Lung microvascular endothelial cell (primary cell): ENCODE measurements at regions not wholly inside any gene's neighbourhood (a gene's known extent, or its start where the extent isn't known, plus 50 kb on each side); places are given as distances from the start of the nearest gene placed in this dataset.
"Not testable (repeated sequence)": the region's sequence is repeated elsewhere in the genome, so short reads cannot be mapped to it uniquely, and the experiment has no call there.

ENCODE experiments used
- DNase-seq, 2 donors: peaks; one replicate each; pipeline versions ENCODE4 v3.0.0 to v3.0.0-alpha.2; 2010; ENCODE audit warnings: low read depth in 2 of 2

DNA sequence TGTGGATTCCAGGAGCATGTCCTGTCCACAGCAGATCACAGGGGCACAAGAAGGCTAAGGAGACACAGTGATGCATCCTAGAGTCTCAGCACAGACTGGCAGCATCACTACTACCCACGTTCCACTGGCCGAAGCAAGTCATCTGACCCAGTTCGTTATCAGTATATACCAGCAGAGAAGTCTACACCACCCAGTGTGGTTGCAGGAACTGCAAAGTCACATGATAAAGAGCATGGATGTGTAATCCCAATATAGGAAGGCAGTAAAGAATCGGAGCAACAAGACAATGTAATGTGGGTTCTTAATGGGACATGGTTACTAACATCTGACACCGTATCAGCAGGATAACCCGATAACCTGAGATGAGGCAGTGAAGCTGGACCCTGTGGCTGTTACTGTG, 246.6 kb downstream of the RRAGC start:
- no peak for DNase-seq

DNA sequence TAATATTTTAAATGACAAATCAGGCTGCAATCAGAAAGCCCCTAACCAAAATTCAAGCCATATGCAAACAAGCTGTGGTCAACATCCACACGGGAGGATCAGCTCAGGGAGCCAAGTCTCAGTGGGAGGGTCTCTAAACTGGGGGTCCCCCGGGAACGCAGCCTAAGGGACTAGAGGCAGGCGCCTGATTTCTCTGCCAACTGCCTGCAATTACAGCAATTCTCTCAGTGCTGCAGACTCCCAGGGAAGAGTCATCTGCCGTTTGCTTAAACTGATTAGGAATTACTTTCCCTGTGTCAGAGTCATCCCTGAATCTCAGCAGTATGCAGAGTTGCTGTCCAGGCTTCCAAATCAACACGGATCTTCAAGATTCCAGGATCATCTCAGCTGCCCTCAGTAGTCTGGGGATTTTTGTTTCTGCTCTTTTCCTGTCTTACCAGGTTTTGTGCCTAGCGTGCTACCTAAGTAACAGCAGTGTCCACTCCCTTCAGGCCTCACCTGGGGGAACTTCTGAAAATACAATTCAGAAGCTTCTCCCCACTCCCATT, 247.8 kb downstream of the RRAGC start:
- no peak for DNase-seq

GRCh38 chr1:38609166-38610025, 250.2 kb downstream of the RRAGC start:
- DNase-seq: no peak

DNA sequence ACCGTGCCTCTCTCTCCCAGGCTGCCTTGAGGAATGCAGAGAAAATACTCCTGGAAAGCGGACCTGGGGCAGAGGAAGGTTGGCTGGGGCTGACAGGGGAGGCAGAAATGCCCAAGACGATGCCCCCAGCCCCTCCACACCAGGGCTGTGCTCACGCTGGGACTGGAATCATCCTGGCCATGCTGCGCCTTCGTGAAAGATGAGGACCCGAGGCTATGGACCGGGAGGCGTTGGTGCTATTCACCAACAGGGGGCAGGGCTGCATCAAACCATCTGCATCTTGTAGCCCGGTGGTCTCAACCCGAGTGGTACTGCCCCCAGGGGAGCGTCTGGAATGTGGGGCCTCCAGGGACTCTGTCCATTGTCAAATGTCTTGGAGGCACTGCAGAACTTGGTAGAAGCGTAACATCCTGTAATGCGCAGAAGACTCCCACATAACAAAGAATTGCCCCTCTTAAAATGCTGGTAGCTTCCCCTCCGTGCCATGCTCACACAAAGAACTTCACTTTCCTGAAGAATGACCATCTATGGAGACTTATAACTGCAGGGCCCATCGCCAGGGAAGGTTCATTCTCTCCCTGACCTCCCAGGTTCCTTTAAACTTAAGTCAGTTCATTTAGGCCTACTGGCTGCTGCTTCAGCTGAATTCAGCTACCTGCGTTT, 251.2 kb downstream of the RRAGC start:
- DNase-seq: peak; percentile 12 to 39

DNA sequence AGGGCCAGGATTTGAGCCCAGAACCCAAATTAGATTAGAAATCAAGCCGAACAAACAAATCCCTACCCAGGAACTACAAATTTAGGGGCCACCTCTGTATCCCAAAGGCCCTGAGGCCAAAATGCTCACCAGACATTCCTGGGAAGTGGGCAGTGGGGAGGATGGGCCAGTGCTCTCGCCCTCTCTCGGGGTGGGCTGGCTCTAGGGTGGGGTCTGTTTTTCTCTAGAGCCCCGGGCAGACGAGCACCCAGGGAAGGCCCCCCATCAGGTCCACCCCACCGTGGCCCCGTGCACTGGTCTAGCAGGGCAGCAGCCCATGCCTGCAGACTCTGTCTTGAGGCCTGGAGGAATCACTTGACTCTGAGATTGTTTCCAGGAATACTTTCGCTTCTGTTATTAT, 252.0 kb downstream of the RRAGC start:
- DNase-seq: no peak

GRCh38 chr1:38605063-38605462, 254.5 kb downstream of the RRAGC start:
- DNase-seq: no peak

- DNase-seq: no peak
Observed at GRCh38 chr1:38603907-38604306, 255.7 kb downstream of the RRAGC start.

DNA sequence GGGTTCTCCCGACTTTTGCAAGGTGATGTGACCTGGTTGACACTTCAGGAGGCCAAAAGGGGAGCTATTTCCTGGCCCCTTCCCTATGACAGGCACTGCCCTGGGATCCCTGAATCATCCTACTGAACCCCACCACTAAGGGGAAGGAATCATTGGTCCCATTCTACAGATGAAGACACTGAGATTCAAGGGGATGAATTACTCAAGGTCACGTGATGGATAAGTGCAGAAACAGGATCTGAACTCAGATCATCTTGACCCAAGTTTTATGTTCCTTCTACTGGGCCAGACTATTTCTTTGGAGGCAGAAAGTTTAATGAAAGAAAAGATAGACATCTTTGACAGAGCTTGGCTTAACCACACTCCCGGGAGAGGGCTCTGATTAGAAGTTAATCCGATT, 258.7 kb downstream of the RRAGC start:
- no peak for DNase-seq

DNA sequence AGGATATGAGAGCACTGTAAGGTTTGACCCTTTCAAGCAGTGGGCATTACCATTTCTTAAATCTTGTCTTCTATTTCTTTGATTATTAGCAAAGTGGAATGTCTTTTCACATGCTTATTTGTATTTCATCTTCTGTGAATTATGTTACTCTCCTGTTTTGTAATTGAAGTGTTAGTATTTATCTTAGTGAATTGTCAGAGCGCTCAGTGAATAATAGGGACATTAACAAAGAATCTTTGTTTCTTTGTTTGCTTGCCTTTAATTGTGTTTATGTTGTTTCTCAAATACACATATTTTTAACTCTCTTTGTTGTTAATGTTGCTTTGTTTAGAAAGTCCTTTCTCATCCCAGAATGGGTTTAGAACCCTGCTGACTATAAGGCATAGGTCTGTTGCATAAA, 259.3 kb downstream of the RRAGC start:
- no peak for DNase-seq

DNA sequence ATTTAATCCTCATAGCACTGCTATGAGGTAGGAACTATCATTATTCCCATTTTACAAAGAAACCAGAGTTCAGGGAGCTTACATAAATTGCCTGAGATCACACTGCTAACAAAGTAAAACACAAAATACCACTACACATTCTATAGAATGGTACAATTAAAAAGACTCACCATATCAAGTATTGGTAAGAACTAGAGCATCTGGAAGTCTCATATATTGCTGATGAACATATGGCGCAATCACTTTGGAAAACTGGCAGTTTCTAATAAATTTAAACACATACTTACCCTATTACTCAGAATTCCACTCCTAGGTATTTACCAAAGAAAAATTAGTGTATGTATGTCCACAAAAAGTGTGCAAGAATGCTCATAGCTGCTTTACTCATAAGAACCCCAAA, 261.5 kb downstream of the RRAGC start:
- DNase-seq: no peak

DNA sequence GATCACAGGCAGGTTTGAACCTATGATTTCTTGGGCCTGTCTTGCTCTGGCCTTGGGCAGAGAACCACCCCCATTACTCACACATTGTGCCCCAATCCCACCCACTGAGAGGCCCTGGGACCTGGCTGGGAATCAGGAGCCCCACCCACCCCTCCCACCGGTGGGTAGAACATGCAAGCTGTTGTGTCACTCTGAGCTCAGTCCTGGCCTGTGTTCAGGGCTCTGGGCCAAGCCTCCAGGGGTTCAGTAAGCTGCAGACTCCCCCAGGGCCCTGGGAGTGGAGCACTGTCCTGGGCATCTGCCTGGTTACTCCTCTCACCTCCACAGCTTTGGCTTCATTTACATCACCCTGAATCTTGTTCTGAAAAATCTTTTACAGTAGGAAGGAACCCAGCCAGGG, 270.5 kb downstream of the RRAGC start:
- DNase-seq: no peak

DNA sequence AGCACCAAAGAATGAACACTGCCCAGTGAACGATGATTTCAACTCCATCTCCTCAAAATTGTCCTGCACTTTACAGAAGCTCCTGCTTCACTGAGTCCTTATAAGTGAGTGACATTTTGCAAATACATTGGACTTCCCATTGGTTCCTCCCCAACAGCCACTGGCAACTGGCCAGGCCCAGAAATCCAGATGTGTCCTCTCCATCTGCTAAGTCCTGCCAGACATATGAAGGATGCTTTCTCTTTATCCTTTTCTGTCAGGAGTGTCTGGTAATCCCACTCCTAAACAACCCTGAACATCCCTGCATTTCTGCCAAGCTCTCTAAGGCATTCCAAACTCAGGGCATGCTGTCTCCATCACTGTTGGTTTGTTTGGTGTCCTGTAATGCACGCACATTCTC, 271.8 kb downstream of the RRAGC start:
- no peak for DNase-seq

- peak in 1 of 2 donors; percentile 51 for DNase-seq
Observed at GRCh38 chr1:38586993-38587646, 272.5 kb downstream of the RRAGC start.

DNA sequence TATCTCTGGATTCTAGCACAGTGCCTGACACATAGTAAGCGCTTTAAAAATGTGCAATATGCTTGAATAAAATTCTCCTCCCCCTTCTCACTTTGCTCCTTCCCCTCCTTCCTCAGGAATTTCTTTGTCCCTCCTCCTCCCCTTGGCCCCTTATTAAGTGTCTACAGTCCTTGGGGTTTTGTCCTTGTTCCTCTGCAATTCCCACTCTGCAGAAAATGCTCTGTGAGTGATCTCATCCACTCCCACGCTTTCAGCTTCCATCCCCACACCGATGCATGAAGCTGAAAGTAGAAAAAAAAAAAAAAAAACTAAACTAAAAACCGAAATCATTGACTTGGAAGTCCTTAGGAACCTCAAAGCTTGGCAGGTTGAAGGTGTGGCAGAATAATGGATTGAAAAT, 273.6 kb downstream of the RRAGC start:
- no peak for DNase-seq

DNA sequence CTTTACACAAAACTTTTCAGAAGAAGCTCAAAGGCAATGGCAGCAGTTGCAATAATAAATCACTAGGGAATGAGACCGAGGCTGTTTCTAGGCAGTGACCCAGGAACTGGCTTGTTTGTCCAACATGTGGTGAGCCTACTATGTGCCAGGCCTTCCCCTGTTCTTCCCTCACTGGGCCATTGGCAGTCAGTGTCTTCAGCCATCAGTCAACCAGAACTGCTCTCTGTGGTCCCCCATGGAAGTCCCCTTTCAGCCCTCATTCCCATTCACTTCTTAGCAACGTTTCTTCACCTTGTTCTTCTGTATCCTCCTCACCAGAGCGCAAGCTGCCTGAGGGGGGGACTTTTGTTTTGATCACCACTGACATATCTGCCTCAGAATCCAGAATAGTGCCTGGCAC, 274.1 kb downstream of the RRAGC start:
- no peak for DNase-seq

GRCh38 chr1:38584448-38585355, 274.9 kb downstream of the RRAGC start:
- no peak for DNase-seq

- not testable (repeated sequence) for DNase-seq
Observed at GRCh38 chr1:38583287-38583686, 276.3 kb downstream of the RRAGC start.

GRCh38 chr1:38581396-38581795, 278.2 kb downstream of the RRAGC start:
- DNase-seq: no peak

- no peak for DNase-seq
Observed at GRCh38 chr1:38580594-38580993, 279.0 kb downstream of the RRAGC start.

GRCh38 chr1:38579056-38579455, 280.5 kb downstream of the RRAGC start:
- no peak for DNase-seq

DNA sequence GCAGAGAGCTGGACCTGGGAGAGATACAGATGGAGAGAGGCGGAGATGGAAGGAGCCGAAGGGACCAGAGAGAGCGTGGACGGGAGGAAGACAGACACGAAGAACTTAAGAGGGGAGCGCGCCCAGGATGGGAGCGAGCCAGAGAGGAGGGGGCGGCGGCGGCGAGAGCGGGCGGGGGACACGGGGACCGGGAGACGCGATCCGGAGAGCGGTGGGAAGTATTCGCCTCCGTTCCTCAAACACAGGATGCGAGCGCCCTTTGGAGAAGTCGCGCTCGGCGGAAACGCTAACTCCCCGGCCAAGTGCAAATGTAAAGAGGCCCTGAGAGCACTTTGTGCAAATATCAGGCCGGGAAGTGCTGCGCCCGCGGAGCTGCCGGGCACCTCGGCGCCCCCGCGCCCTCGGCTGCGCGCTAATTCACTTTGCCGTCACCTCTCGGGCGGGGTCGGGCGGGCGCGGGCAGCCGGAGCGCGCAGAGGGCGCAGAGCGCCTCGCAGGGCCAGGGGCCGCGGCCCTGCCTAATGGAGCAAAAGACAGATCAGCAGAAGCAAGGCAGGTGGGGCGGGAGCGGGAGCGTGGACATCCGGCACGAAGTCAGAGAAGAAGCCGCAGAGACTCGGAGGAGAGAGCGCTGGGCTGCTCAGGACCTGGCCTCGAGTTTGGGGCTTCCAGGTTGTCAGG, 281.2 kb downstream of the RRAGC start:
- DNase-seq: no peak
